ENCODE measurements at regions not wholly inside any gene's neighbourhood (a gene's known extent, or its start where the extent isn't known, plus 50 kb on each side); places are given as distances from the start of the nearest gene placed in this dataset.

DNA sequence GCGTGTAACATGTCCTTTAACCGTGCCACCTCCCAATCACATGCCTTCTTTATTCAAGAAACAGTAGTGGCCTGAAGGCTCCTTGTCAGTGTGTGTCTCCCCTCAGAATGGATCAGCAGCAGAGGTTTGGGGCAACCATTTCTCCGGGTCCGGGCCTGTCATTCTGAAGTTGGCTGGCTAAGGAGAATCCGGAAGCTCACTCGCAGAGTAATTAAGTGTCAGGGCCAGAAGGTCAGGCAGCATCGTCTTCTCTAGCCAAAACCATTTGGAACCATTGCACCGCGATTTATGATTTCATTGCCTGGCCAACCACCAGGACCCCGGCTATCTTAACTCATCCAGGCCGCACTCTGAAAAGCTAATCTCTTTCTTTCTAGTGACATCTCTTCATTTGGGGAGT lies 550.8 kb downstream of the EFNB2 start:
- DNase-seq (ENCODE audit: low read depth in 3 of 3) = no peak

DNA sequence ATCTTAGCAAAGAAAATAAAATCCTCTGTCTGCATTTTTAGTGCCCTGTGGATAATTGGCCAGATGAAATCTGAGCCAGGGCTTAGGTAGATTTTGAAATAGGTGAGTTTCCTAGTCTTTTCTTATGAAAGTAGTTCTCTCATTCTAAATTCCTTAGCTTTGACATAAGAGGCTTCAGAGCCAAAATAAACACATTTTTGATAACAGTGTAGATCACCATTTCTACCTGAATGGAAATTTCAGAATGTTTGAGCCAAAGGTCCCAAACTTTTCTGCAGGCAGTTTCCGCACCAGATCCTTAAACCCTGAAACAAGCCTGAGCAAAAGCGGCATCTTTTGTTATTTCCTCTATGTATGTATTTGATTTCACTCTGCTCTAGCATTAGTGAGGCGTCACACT lies 551.2 kb downstream of the EFNB2 start:
- DNase-seq (ENCODE audit: low read depth in 3 of 3) = no peak

DNA sequence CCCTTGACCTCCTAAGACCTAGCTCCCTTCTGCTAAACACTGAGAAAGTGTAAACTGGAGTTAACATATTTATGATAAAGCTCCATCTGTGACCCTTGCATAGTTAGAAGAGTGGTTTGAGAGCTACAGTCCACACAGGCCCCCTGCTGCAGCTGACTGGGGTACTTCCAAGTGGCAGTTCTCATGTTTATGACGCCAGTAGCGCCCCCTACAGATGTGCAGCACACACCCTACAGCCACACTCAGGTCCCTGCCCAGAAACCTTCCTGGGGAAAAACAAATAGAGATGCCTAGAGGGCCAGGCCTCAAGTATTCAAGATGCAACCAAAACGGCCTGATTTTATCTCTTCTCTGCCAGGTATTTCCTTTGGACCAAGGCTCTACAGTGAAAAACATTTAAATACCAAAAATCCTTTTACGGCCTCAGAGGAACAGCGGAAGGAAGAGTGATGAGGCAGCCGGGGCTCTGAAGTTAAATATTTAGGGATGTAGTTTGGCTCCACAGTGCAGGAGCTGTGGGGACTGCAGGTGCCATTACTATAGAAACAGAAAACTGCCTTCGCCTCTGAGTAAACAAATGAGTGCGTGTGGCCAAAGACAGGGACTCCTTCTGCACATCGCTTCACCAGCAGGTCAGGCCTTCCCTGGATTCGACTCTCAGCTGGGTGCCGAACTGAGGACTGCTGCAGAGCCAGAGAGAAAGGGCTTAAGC lies 553.1 kb downstream of the EFNB2 start:
- no peak for DNase-seq (ENCODE audit: low read depth in 3 of 3)

DNA sequence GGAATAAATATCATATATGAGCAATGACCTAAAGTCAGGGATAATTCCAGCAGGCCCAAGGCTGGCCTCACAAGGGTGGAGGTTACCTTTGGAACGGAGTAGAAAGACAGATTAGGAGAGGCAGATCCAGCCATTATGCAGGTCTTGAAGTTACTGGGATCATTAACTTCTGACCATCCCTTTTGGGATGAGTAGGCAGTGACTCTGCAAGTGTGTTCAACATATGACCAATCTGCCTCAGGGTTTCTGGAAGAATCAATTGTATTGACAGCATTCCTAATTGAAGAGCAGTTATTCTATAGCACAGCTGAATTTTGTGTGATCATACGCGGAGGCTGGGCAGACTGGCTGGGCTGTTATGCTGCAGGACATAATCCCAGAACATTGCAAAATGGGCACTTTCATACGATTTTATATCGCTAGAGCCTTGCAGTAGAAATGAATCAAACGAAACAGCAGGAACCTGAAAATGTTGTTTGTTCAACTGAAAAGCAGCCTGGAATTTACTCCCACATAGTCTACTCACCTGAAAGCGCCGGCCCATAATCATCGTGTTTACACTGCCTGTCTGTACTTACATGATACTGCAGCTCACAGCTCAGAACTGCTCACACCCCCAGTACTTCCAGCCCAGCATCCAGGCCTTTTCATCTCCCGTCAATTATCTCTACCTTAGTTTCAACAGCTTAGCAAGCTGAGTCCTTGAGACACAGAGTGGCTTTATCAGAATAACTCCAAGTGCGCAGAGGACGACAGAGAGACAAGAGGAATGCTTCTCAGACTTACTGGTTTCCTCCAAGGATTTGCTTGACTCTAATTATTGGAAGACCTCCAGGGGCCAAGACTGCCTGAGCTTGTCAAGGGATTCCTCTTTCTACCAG lies 556.1 kb downstream of the EFNB2 start:
- DNase-seq (ENCODE audit: low read depth in 3 of 3) = no peak

DNA sequence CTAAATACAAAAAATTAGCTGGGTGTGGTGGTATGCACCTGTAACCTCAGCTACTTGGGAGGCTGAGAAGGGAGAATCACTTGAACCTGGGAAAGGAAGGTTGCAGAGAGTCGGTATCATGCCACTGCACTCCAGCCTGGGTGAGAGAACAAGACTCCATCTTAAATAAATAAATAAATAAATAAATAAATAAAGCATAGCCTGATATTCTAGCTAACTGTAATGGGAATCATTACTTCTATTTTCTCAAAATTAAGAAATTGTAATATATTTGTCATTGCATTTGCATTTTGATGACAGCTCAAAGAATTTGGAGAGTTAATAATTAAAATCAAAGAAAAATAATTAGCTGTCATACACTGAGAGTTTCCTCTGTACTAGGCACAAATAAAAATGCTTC lies 561.1 kb downstream of the EFNB2 start:
- no peak for DNase-seq (ENCODE audit: low read depth in 3 of 3)

DNA sequence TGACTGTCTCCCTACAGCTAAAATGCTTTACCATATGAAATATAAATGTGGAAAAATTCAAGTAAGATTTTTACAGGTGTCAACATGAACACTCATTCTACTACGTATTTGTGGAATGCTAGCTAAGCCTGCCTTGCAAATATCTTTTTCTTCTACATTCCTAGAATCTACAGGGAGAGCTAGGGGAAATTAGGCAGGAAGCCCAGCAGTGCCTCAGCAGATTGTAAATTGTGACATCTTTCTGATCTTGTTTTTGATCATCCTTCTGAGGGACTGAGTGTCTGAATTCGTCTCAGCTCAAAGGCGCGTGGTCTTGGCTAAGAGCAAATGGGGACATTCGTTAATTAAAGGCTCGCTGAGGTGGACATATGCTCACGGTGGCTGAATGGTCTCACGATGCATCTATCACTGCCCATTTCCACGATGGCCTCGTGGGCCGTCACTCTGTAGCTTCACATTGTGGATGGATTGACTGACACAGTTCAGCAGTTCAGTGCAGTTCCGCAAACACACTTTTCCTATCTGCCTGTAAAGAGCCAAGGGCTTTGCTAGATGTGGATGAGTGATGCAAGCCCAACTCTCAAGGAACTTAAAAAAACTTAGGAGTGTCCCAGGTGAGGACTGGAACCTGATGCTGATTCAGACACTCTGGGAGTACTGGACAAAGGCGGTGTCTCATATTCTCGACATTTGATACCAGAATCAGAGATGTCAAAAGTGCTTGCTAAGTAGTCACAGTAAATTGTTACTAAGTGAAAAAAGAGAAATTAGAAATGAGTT lies 562.5 kb downstream of the EFNB2 start:
- no peak for DNase-seq (ENCODE audit: low read depth in 3 of 3)

DNA sequence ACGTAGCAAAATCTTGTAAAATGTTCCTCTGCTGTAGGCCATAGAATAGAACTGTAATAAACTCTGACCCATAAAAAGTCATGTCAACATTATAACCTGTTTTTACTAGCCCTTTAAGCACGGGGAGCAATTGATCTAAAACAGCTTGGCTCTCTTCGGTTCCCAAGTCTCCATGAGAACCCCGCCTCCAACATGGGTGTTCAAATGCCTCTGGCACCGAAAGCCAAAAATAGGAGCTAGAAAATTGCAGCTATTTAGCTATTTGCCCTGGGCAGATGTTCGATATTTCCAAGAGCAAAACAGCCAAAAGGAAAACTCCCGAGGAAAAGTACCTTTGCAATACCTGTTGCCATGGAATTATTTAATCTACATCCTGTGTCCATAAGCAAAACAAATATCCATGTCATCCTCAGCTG lies 563.1 kb downstream of the EFNB2 start:
- DNase-seq (ENCODE audit: low read depth in 3 of 3) = no peak

DNA sequence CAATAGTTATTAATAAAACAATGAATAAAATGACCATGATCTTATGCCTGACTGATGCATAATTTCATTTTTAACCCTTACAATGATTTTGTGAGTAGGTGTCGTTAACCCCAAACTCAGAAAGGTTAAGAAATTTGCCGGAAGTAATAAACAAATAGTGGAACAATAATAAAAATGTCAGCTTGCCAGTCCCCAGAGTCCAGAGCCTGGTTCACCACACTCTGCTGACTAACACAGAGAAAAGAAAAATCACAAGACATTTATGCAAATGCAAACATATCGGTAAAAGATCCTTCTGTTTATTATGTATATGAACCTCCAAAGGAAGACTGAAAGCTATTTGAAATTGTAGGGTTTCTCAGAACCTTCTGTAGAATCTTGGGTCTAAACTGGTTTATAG lies 563.7 kb downstream of the EFNB2 start:
- DNase-seq (ENCODE audit: low read depth in 3 of 3) = no peak

DNA sequence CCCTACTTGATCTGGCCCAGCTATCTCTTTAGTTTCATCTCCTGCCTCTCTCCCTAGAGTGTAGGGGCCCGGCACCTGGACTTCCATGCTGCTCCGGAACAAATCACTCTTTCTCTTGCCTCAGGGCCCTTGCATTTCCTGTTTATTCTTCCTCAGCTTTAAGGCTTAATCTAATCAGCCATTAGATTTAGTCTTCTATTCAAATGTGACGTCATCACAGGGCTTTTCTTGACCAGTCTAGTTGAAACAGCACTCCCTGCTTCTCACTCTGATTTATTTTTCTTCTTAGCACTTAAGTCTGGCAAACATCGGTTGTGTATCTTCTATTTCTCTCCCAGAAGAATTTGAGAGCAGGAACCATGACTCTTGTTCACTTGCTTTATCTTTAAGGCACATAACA lies 564.1 kb downstream of the EFNB2 start:
- DNase-seq (ENCODE audit: low read depth in 3 of 3) = no peak

DNA sequence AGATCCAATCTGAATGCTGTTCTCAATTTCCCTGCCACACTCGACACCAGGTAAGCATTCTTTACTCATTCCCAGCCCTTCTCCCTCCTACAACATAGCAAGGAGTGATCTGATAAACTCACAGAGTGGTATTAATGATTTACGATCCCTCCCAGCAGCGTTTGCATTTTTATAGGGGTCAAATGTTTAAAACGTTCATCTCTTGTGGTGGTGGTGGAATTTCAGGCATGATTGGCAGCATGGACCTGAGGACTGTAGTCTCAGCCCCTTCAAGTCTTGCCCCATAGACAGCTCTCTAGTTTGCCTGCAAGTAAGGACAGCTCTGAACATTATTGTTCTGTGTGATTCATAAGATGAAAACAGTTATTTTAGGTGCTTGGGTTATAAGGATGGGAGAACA lies 565.7 kb downstream of the EFNB2 start:
- no peak for DNase-seq (ENCODE audit: low read depth in 3 of 3)

DNA sequence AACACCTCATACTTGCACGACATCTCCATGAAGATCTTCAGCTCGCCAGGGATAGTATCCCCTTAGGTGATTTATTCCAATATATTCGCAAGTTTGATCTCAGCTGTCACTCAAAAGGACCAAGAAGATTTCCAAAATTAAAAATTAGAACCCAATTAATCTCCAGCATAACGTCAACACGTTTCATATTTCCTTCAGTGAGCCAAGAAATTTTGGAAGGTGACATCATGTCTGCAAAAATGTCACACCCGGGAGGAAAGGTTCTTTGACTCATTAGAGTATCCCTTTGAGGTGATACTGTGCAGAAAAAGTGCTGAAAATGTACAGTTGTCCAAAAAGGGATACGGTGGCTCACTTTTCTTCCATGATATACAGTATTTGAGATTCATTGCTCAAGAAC lies 569.6 kb downstream of the EFNB2 start:
- DNase-seq (ENCODE audit: low read depth in 3 of 3) = no peak

DNA sequence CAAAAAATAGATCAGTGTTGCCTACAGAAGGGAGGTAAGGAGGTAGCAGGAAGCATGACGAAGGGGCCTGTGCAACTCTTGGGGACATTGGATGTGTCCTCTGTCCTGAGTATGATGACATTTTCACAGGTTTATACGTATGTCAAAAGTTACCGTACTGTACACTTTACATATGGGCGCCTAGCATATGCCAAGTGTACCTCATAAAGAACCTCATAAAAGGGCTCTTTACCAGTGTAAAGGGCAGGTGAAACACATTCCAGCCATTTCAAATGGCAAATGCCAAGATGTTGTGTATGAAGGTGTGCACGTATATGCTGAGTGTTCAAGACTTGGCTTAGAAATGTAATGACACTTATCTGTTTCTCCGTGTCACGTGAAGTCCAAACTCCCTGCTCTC lies 573.4 kb downstream of the EFNB2 start:
- DNase-seq (ENCODE audit: low read depth in 3 of 3) = no peak

DNA sequence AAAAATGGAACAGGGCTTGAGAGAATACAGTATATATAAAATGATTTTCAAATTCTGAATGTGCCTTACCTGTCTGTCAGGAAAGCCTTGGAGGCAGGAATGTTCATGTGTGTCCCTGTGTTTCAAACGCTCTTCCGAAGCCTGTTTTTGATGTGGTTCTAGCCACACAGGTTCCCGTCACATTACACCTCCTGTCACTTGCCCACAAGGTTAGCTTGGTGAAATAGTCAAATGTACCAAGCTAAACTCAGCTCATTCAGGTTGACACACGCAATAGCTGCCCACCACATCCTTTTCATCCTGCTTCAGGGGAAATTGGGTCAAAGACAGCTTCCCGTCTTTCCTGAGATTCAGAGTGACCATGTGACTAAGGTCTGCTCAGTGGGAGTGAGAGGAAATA lies 574.0 kb downstream of the EFNB2 start:
- no peak for DNase-seq (ENCODE audit: low read depth in 3 of 3)

DNA sequence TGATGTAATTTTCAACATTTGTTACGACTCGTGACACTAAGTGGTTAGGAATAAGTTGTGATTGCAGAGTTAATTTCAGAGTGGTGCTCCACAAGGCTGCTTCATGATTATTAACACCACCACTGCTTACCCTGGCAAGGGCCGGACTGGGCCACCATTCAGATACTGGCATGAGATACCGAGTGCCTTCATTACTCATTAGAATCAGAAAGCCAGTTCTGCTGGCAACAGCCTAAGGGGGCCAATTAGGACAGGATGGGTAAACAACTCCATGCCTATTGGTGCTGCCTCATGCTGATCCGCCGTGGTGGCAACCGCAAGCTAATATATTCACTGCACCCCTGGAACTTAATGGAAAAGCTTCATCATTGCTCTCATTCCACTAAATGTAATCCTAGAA lies 575.1 kb downstream of the EFNB2 start:
- DNase-seq (ENCODE audit: low read depth in 3 of 3) = no peak

DNA sequence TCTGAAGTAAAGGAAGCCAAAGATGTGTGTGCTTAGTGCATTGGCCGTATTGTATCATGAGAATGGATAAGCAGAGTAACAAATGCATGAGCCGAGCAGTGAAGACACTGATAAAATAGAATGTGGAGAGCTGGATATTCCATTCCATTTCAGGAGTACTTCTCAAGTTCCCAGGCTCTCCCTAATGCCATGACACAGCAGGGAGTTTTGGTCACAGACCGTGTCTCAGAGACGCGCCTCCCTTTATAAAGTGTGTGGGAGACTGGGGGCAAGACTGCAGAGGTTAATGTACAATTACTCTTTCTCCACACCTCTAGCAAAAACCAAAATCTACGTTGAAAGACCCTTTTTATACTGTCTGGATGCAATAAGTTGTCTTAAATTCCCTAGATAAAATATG lies 575.6 kb downstream of the EFNB2 start:
- DNase-seq (ENCODE audit: low read depth in 3 of 3) = no peak

DNA sequence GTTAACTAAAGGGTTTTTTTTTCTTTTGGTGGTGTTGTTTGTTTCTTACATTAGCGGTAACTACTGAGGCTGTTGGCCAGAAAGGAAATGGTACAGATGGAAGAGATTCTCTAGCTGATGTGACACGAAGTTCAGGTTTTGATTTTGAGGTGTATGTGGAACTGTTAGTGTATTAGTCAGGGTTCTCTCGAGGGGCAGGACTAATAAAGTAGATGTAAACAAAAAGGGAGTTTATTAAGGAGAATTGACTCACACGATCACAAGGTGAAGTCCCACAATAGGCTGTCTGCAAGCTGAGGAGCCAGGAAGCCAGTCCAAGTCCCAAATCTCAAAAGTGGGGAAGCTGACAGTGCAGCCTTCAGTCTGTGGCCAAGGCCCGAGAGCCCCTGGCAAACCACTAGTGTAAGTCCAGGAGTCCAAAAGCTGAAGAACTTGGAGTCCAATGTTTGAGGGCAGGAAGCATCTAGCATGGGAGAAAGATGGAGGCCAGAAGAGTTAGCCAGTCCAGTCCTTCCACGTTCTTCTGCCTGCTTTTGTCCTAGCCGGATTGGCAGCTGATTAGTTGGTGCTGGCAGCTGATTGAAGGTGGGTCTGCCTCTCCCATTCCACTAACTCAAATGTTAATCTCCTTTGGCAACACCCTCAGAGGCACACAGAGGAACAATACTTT lies 577.6 kb downstream of the EFNB2 start:
- DNase-seq (ENCODE audit: low read depth in 3 of 3) = no peak

DNA sequence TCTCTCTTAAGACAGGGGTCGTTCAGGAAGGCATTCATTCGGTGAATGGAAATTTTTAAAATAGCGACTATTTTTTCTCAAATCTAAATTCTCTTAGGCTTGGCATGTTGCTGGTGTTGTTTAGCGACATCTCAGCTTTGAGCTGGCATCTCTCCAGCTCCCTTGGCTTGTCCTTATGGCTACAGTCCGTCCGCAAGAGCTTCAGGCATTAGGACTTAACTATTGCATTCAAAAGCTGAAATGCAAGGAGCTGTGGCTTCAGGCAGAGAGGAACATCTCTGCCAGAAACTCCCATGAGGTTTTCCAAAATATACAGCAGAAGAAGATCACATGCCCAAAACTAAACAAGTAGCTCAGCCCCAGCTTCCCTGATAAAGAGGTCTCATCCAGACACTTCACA lies 578.5 kb downstream of the EFNB2 start:
- DNase-seq (ENCODE audit: low read depth in 3 of 3) = no peak

DNA sequence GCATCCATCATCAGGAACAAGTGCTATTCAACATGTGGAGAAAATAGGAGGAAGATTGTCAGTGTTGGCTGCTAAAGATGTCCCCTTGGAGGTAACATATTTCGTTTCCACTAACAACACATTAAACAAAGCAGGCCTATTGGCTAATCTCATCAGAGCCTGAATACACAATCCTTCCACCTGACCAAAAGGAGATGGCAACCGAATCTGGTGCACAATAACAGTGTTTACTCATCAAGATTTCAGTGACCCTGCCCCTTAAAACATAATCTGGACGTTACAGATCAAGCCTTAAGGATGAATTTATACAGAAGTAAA lies 582.5 kb downstream of the EFNB2 start:
- DNase-seq (ENCODE audit: low read depth in 3 of 3) = no peak

DNA sequence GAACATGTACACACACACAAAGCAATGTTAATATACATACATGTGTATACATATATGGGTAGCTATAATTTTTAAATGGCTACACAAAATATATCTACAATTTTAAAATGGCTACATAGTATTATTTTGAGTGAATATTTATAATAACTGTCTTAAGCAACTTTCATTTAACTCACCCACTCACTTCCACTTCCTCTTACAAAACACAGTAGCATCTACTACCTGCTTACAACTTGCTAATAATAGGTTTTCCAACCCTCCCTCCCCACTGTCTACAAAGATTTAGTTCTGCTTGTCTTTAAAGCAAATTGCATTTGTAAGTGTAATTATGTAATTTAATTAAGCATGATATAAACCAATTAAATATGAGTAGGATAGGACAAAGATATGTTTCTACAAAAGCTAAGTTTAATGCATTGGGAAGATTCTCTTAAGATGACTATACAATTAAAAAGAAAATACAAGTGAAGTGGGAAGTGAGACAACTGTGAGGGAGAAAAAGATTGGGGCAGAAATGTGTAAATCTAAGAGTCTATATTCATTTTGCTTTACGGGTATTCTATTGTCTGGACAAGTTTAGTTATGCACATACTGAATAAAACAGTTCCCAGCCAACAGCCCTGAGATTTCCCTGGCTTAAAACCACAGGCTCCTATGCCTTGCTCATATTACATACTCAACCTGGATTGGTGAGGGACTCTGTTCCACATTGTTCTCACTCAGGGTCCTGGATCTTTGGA lies 583.1 kb downstream of the EFNB2 start:
- no peak for DNase-seq (ENCODE audit: low read depth in 3 of 3)

DNA sequence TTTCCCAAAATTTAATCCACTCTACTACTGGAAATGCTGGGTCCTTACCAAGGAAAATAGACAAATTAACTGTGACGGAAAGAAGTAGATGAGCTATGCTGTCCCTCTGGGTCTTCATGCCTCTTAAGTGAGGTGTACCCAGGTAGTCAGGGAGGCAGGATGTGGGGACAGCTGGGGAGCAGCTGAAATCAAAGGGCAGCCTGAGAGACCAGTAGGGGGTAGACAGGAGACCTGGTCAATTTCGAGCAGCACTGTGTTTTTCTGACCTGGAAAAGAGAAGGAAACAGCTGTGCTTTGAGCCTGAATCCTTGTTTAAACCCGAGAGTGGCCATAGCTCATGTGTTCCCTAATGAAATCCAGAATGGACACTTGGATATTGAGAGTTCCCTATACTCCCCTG lies 587.3 kb downstream of the EFNB2 start:
- no peak for DNase-seq (ENCODE audit: low read depth in 3 of 3)

DNA sequence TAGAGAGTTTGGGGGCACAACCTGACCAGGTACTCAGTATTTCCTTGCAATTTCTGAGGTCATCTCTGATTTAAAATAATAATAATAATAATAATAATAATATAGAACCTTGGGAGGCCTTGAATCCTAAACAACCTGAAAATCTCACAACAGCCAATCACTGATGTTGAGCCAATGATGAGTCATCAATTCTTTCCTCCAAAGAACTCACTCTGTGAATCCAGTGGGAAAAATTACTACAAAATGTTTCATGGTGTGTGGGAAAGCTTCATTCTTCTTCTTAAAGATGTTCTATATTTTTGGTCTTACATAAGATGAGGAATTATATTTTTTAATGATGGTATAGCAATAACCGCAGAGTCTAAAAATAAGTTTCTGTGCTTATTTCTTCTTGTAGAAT lies 594.6 kb downstream of the EFNB2 start:
- no peak for DNase-seq (ENCODE audit: low read depth in 3 of 3)

DNA sequence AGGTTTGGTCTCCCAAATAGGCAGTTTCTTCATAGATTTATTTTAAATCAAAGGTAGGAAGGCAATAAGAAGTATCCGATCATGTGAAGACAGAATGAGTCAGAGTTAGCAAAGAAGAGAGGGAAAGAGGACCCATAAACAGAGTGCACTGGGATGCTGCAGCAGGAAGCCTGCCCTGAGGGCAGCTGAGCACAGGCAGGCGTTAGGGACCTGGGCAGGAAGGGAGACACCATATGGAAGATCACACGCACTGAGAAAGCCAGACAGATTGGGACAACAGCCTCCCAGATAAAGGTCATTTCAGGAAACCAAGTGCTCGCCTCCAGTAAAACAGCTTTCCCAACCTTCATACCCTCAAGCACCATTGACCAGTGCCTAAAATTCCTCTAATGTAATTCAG lies 598.0 kb downstream of the EFNB2 start:
- DNase-seq (ENCODE audit: low read depth in 3 of 3) = no peak
